ENCODE measurements at regions not wholly inside any gene's neighbourhood (a gene's known extent, or its start where the extent isn't known, plus 50 kb on each side); places are given as distances from the start of the nearest gene placed in this dataset.
A peak's percentile ranks its signal among the peaks of the same experiment; 100 is the strongest.

DNA sequence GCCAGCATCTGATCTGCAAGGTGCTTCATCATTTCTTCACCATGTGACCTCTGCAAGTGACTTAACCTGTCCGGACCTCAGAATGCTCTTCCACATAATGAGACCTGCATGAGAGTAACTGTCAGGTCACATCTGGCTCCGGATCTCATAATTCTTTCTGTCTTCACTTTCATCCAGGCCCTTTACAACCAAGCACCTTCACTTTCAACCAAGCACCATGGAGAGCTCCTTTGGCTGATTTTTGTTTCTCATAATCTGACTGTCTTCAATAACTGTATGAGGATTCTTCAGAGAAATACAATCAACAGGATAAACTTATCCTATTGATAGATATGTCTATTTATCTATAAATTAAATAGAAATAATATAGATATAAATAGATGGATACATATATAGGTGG is 148.1 kb downstream of the VCX3A start:
- no peaks in the 10 kb centered on the region for H3K36me3 Mint-ChIP-seq (ENCODE audit: low read depth)
- Histone ChIP-seq H3K36me3 (ENCODE audit: control insufficient read depth, insufficient read depth, low read length) (no peaks in the 10 kb centered on the region), H3K27me3 (ENCODE audit: control insufficient read depth, insufficient read depth, low read length, poor library complexity, severe bottlenecking) (no peaks in the 10 kb centered on the region), H3K4me1 (ENCODE audit: control insufficient read depth, insufficient read depth, low read length) (peaks cover 9% of the 10 kb centered on the region), H3K9me3 (ENCODE audit: control insufficient read depth, low read length) (no peaks in the 10 kb centered on the region), H3K9ac (ENCODE audit: extremely low read depth, low read length, poor library complexity, severe bottlenecking) (no peak overlapping the region), H3K4me3 (ENCODE audit: low read length) (no peak overlapping the region), H3K27ac (ENCODE audit: low read depth, low read length) (no peak overlapping the region)
- no peaks in the 10 kb centered on the region for H3K27me3 Mint-ChIP-seq (ENCODE audit: insufficient read depth)
- H3K4me1 Mint-ChIP-seq, result peaks cover 52% of the 10 kb centered on the region
- H3K9me3 Mint-ChIP-seq, result no peaks in the 10 kb centered on the region
- WGBS, 2 experiments (ENCODE audit: insufficient coverage in 1 of 2, insufficient read length in 1 of 2), result 81% methylated on average over 2 of the region's 2 CpGs; no CpG with 5 or more reads in 1 of the 2 experiments
- TF ChIP-seq, protein P1, sequence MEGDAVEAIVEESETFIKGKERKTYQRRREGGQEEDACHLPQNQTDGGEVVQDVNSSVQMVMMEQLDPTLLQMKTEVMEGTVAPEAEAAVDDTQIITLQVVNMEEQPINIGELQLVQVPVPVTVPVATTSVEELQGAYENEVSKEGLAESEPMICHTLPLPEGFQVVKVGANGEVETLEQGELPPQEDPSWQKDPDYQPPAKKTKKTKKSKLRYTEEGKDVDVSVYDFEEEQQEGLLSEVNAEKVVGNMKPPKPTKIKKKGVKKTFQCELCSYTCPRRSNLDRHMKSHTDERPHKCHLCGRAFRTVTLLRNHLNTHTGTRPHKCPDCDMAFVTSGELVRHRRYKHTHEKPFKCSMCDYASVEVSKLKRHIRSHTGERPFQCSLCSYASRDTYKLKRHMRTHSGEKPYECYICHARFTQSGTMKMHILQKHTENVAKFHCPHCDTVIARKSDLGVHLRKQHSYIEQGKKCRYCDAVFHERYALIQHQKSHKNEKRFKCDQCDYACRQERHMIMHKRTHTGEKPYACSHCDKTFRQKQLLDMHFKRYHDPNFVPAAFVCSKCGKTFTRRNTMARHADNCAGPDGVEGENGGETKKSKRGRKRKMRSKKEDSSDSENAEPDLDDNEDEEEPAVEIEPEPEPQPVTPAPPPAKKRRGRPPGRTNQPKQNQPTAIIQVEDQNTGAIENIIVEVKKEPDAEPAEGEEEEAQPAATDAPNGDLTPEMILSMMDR (conservative IDR thresholded peaks at IDR 0.05), result no peak
- H3K27ac Mint-ChIP-seq, result no peak overlapping the region
- DNase-seq, result no peak
- H3K4me3 Mint-ChIP-seq, result no peak overlapping the region

DNA sequence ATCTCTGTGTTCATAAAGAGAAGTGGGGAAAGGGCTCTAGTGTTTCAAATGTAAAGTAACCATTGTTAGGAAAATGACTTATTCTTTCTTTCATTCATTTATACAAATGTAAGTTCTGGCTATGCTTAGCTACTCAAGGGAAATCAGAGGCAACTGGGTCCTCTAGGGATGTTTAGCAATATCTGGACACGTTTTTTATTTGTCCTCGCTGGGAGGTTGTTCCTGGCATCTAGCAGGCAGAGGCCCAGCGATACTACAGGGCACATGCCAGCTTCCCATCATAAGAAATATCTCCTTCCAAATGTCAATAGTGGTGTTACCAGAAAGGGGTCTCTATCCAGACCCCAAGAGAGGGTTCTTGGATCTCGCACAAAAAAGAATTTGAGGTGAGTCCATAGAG is 150.0 kb downstream of the VCX3A start:
- no peaks in the 10 kb centered on the region for H3K36me3 ChIP-seq (ENCODE audit: control insufficient read depth, insufficient read depth, low read length)
- peaks cover 3% of the 10 kb centered on the region for H3K9me3 Mint-ChIP-seq
- 89 to 100% methylated on average over 1 to 4 of the region's 4 CpGs for WGBS, 2 experiments (ENCODE audit: insufficient coverage in 1 of 2, insufficient read length in 1 of 2)
- peaks cover 2% of the 10 kb centered on the region for H3K27me3 Mint-ChIP-seq (ENCODE audit: insufficient read depth)
- H3K27ac ChIP-seq (ENCODE audit: low read depth, low read length), result peak overlapping the region; percentile 57
- TF ChIP-seq, protein P1 (conservative IDR thresholded peaks at IDR 0.05), result no peak
- peak overlapping the region; percentile 59 for H3K9ac ChIP-seq (ENCODE audit: extremely low read depth, low read length, poor library complexity, severe bottlenecking)
- no peaks in the 10 kb centered on the region for H3K27me3 ChIP-seq (ENCODE audit: control insufficient read depth, insufficient read depth, low read length, poor library complexity, severe bottlenecking)
- H3K4me1 ChIP-seq (ENCODE audit: control insufficient read depth, insufficient read depth, low read length), result peaks cover 9% of the 10 kb centered on the region
- peak overlapping the region; percentile 96 for H3K27ac Mint-ChIP-seq
- no peak overlapping the region for H3K4me3 ChIP-seq (ENCODE audit: low read length)
- no peaks in the 10 kb centered on the region for H3K36me3 Mint-ChIP-seq (ENCODE audit: low read depth)
- no peak overlapping the region for H3K4me3 Mint-ChIP-seq
- H3K9me3 ChIP-seq (ENCODE audit: control insufficient read depth, low read length), result no peaks in the 10 kb centered on the region
- H3K4me1 Mint-ChIP-seq, result peaks cover 59% of the 10 kb centered on the region
- no peak for DNase-seq

DNA sequence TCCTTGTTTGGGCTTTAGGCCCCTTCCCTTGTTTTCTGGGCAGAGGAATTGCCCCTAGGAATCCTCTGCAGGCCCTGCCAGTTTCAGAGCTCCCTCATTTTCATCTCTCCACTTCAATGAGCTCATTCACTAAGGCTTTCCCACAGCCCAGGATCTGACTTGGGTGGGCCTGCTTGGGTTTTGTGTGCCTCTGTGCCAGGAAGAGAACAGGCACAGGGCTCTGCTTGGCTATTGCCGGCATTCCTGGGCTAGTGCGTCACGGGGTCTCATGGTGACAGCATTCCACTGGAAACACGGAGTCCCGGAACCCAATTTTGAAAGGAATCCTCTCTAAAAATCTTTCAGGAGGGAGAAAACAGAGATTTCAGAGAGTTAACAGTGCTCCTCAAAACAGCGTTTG is 150.5 kb downstream of the VCX3A start:
- Histone ChIP-seq H3K9ac (ENCODE audit: extremely low read depth, low read length, poor library complexity, severe bottlenecking) (peak overlapping the region; percentile 59), H3K27me3 (ENCODE audit: control insufficient read depth, insufficient read depth, low read length, poor library complexity, severe bottlenecking) (no peaks in the 10 kb centered on the region), H3K36me3 (ENCODE audit: control insufficient read depth, insufficient read depth, low read length) (no peaks in the 10 kb centered on the region), H3K9me3 (ENCODE audit: control insufficient read depth, low read length) (no peaks in the 10 kb centered on the region), H3K4me3 (ENCODE audit: low read length) (no peak overlapping the region), H3K4me1 (ENCODE audit: control insufficient read depth, insufficient read depth, low read length) (peaks cover 9% of the 10 kb centered on the region), H3K27ac (ENCODE audit: low read depth, low read length) (peak overlapping the region; percentile 57)
- 20 to 60% methylated on average over 2 to 6 of the region's 6 CpGs for WGBS, 2 experiments (ENCODE audit: insufficient coverage in 1 of 2, insufficient read length in 1 of 2)
- Mint-ChIP-seq H3K4me1 (peaks cover 59% of the 10 kb centered on the region), H3K4me3 (peak overlapping the region; percentile 9), H3K9me3 (peaks cover 3% of the 10 kb centered on the region), H3K27ac (peak overlapping the region; percentile 96), H3K27me3 (ENCODE audit: insufficient read depth) (peaks cover 2% of the 10 kb centered on the region), H3K36me3 (ENCODE audit: low read depth) (no peaks in the 10 kb centered on the region)
- DNase-seq, result no peak
- TF ChIP-seq, protein P1 (conservative IDR thresholded peaks at IDR 0.05), result no peak

Measured in endodermal cell (in vitro differentiated cells).